ENCODE measurements at regions not wholly inside any gene's neighbourhood (a gene's known extent, or its start where the extent isn't known, plus 50 kb on each side); places are given as distances from the start of the nearest gene placed in this dataset.

DNA sequence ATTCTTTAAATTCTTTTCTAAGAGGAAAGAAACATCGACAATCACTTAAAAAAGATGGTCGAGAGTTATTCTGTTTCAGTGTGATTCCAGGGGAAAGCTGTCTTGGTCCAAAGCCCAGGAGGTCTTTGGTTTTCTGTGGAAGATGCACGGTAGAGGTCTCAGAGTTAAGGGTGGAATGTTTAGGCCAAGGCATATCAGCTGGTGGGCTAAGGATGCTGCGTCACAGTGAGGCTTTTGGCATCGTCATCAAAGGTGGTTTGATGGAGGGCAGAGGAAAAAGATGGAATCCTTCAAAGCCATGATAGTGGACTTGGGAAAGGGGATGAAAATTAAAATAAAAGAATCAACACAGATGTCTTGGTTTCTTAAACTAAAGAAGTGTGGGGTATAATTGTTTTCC is 137.3 kb upstream of the ANKH start:
- no peak for TF ChIP-seq CTCF (IDR thresholded peaks at IDR 0.05)
- TF ChIP-seq POLR2A (IDR thresholded peaks at IDR 0.05), result no peak

Measured in sigmoid colon (tissue), 3 donors.